NCI-H446 (cell line): ENCODE measurements at regions not wholly inside any gene's neighbourhood (a gene's known extent, or its start where the extent isn't known, plus 50 kb on each side); places are given as distances from the start of the nearest gene placed in this dataset.

Source experiments
- DNase-seq, 2 experiments: peaks; one replicate each; lab custom pipeline; 2025; lab: John Stamatoyannopoulos, UW

- no peak for DNase-seq
Measured at GRCh38 chr11:71310184-71310583, 57.8 kb upstream of the SHANK2 start.

- DNase-seq = no peak
Measured at GRCh38 chr11:71309611-71310010, 57.2 kb upstream of the SHANK2 start.

GRCh38 chr11:71309181-71309580, 56.8 kb upstream of the SHANK2 start:
- no peak for DNase-seq

- no peak for DNase-seq
Measured at GRCh38 chr11:71307811-71308645, 55.7 kb upstream of the SHANK2 start.

- DNase-seq = no peak
Measured at GRCh38 chr11:71305451-71306125, 53.2 kb upstream of the SHANK2 start.

- no peak for DNase-seq
Measured at GRCh38 chr11:71305041-71305440, 52.7 kb upstream of the SHANK2 start.

GRCh38 chr11:71304491-71304890, 52.1 kb upstream of the SHANK2 start:
- DNase-seq = no peak

- no peak for DNase-seq
Measured at GRCh38 chr11:71304045-71304444, 51.7 kb upstream of the SHANK2 start.

GRCh38 chr11:71302911-71303310, 50.5 kb upstream of the SHANK2 start:
- DNase-seq = no peak

- no peak for DNase-seq
Measured at GRCh38 chr11:71302534-71302909, 50.1 kb upstream of the SHANK2 start.
